GM12878 (cell line): ENCODE measurements at regions not wholly inside any gene's neighbourhood (a gene's known extent, or its start where the extent isn't known, plus 50 kb on each side); places are given as distances from the start of the nearest gene placed in this dataset.

Experiments used
- ATAC-seq: fragments of 200-7000 bp; cut with Tn5 transposase; 3 replicates; pipeline ENCODE4 v1.9.1; 2020; ENCODE audit warnings: mild to moderate bottlenecking, moderate library complexity
- BruUV-seq: library from RNA; stranded (reverse); fragments of 400-500 nt; replicated peaks from 2 replicates; lab custom pipeline; 2021; lab: Mats Ljungman, UMichigan
- CTCF ChIA-PET: fragments of 300-600 bp; sonication (Branson Sonifier 250); formaldehyde crosslinking; extraction: SDS; loops from one replicate; lab custom pipeline; 2021; ENCODE audit warnings: inconsistent platforms; lab: Yijun Ruan, JAX
- POLR2A ChIA-PET: fragments of 350-600 bp; formaldehyde crosslinking; extraction: SDS; loops from one replicate; lab custom pipeline; 2021; ENCODE audit warnings: inconsistent platforms; lab: Charles Lee
- RAD21 ChIA-PET: fragments of 300-600 bp; sonication (Branson Sonifier 250); formaldehyde crosslinking; loops from one replicate; lab custom pipeline; 2023; ENCODE audit warnings: antibody characterized with exemption; ENCODE audit not compliant: unreplicated experiment; lab: Charles Lee
- SMC1A ChIA-PET: fragments of 300-600 bp; sonication (Branson Sonifier 250); formaldehyde crosslinking; loops from one replicate; lab custom pipeline; 2023; ENCODE audit not compliant: unreplicated experiment, uncharacterized antibody; lab: Charles Lee
- DNase-seq: peaks from one replicate; pipeline ENCODE4 v3.0.0-alpha.2; 2011; ENCODE audit warnings: low read depth, low spot score
- FAIRE-seq: peaks from 3 replicates; lab custom pipeline; 2011; peaks lifted over from hg19 to GRCh38; lab: Jason Lieb, UNC
- H2AFZ ChIP-seq: 2 replicates; pipeline ENCODE4 v1.6.0; 2011; ENCODE audit warnings: low read depth, low read length, control low read depth; ENCODE audit not compliant: control insufficient read depth
- H3K27ac ChIP-seq: 2 replicates; pipeline ENCODE4 v1.5.1; 2011; ENCODE audit warnings: control low read depth; ENCODE audit not compliant: control insufficient read depth, insufficient read depth
- H3K27me3 ChIP-seq, 2 experiments: replicated peaks in 1 of 2; 2 replicates each; pipeline versions ENCODE4 v1.6.0 to v1.6.1; 2011; ENCODE audit warnings: low read length in 1 of 2; ENCODE audit not compliant: control insufficient read depth in 2 of 2, insufficient read depth in 2 of 2
- H3K36me3 ChIP-seq, 2 experiments: 2 replicates each; pipeline ENCODE4 v1.5.1; 2011; ENCODE audit warnings: low read length in 1 of 2; ENCODE audit not compliant: control insufficient read depth in 2 of 2, insufficient read depth in 2 of 2
- H3K4me1 ChIP-seq: 2 replicates; pipeline ENCODE4 v1.6.1; 2011; ENCODE audit warnings: mild to moderate bottlenecking, low read length, moderate library complexity, mixed read lengths; ENCODE audit not compliant: control insufficient read depth, insufficient read depth
- H3K4me2 ChIP-seq: 2 replicates; pipeline ENCODE4 v1.6.0; 2011; ENCODE audit warnings: control low read depth; ENCODE audit not compliant: control insufficient read depth, insufficient read depth
- H3K4me3 ChIP-seq: fragments of 200-600 bp; sonication (generic); 2 replicates; pipeline ENCODE4 v1.5.1; 2016
- H3K79me2 ChIP-seq: 2 replicates; pipeline ENCODE4 v1.6.0; 2011; ENCODE audit warnings: low read length; ENCODE audit not compliant: control insufficient read depth, insufficient read depth
- H3K9ac ChIP-seq: 2 replicates; pipeline ENCODE4 v1.8.0; 2011; ENCODE audit warnings: low read length, control low read depth, mixed read lengths; ENCODE audit not compliant: control insufficient read depth, insufficient read depth
- H3K9me3 ChIP-seq: replicated peaks from 3 replicates; pipeline ENCODE4 v1.5.1; 2011; ENCODE audit warnings: mild to moderate bottlenecking, low read length; ENCODE audit not compliant: control insufficient read depth, insufficient read depth
- H4K20me1 ChIP-seq: 2 replicates; pipeline ENCODE4 v1.6.0; 2011; ENCODE audit not compliant: control insufficient read depth, insufficient read depth
- BCL11A ChIP-seq: IDR thresholded peaks from 2 replicates; pipeline ENCODE4 v1.6.1; 2011; ENCODE audit warnings: low read depth, low read length
- CEBPB ChIP-seq, 2 experiments: fragments of 150-350 bp in 1 of 2; IDR thresholded peaks; 2 replicates each; pipeline ENCODE4 v1.6.1; 2012 to 2014; ENCODE audit warnings: low read depth in 2 of 2, low read length in 2 of 2, borderline replicate concordance in 1 of 2, inconsistent platforms in 1 of 2
- CREM ChIP-seq: IDR thresholded peaks from 2 replicates; pipeline ENCODE4 v1.6.1; 2014; ENCODE audit warnings: antibody characterized with exemption, low read depth
- MEF2B ChIP-seq: fragments of 450-650 bp; IDR thresholded peaks from 2 replicates; pipeline ENCODE4 v1.6.1; 2018; ENCODE audit warnings: mild to moderate bottlenecking, moderate library complexity; ENCODE audit not compliant: partially characterized antibody, poor library complexity, severe bottlenecking
- MXI1 ChIP-seq: fragments of 150-350 bp; IDR thresholded peaks from 2 replicates; pipeline ENCODE4 v1.6.1; 2011; ENCODE audit warnings: low read depth, mild to moderate bottlenecking, inconsistent platforms, low read length, improper control_type of control experiment
- PAX5 ChIP-seq: IDR thresholded peaks from 2 replicates; pipeline ENCODE4 v1.6.1; 2011; ENCODE audit warnings: low read depth, low read length, borderline replicate concordance
- RFX5 ChIP-seq: IDR thresholded peaks from 2 replicates; pipeline ENCODE4 v1.6.1; 2011; ENCODE audit warnings: low read depth, low read length, improper control_type of control experiment
- SMAD5 ChIP-seq: IDR thresholded peaks from 2 replicates; pipeline ENCODE4 v1.6.1; 2016; ENCODE audit warnings: antibody characterized with exemption, low read depth
- SUPT20H ChIP-seq: IDR thresholded peaks from 2 replicates; pipeline ENCODE4 v1.6.1; 2011; ENCODE audit warnings: low read depth, mild to moderate bottlenecking, low read length, moderate library complexity, borderline replicate concordance; ENCODE audit not compliant: control insufficient read depth
- ZBTB33 ChIP-seq: fragments of 450-650 bp; IDR thresholded peaks from 2 replicates; pipeline ENCODE4 v1.6.1; 2017; ENCODE audit warnings: mild to moderate bottlenecking
- WGBS: methylation state at CpG from one replicate; pipeline ENCODE4 v1.1.6; 2016; ENCODE audit warnings: low lambda C conversion rate; ENCODE audit not compliant: insufficient replicate concordance, insufficient coverage; ENCODE audit errors: missing lambda C conversion rate; 5-methylcytosine and 5-hydroxymethylcytosine counted together
- in situ Hi-C: fragments of 300-500 bp; cut with MboI; formaldehyde crosslinking; loops from 9 replicates; pipeline ENCODE4 v1.14.3; 2018; ENCODE audit warnings: mixed read lengths
- intact Hi-C: fragments of 100-400 bp; cut with micrococcal nuclease; formaldehyde crosslinking; loops from one replicate; pipeline ENCODE4 v1.14.2; 2022; ENCODE audit not compliant: unreplicated experiment

DNA sequence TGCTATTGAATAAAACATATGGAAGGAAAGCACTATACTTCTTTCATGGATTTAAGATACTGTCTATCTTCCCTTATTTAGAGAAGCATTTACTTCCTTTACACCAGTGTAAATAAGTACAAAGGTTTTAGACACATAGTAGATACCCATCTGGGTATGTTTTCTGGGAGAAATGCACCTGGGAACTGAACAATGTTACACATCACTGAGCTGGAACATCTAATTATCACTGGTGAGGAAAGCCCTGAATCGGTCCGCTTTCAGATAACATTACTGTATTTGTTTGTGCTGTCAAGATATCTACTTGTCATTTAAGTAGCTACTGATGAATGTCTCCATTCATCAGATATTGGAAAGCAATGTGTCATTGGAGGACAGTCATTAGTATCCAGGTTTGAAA lies 964.7 kb upstream of the PTPRD start:
- BruUV-seq = no TSS peak
- ATAC-seq = no peak
- SMC1A ChIA-PET = interaction anchor here (0.7 kb wide), 1 partner anchor 20 kb away, joined by 3 read pairs; no protein-coding TSS in a partner anchor
- RAD21 ChIA-PET = interaction anchor here (0.7 kb wide), 1 partner anchor 1215 kb away, joined by 3 read pairs; no protein-coding TSS in a partner anchor
- no peak overlapping the region for H3K27ac ChIP-seq
- no peak overlapping the region for H2AFZ ChIP-seq
- DNase-seq = no peak
- CTCF ChIA-PET = interaction anchor here (0.7 kb wide), 1 partner anchor 13 kb away, joined by 3 read pairs; no protein-coding TSS in a partner anchor
- WGBS = 87% methylated on average over 2 of the region's 2 CpGs
- H3K4me1 ChIP-seq = no peaks in the 10 kb centered on the region
- intact Hi-C loops = no loop called here
- POLR2A ChIA-PET = no interaction called here
- no peaks in the 10 kb centered on the region for H3K27me3 ChIP-seq
- no peaks in the 10 kb centered on the region for H3K9me3 ChIP-seq
- no peaks in the 10 kb centered on the region for H4K20me1 ChIP-seq
- FAIRE-seq = no peak
- no peak overlapping the region for H3K4me3 ChIP-seq
- in situ Hi-C loops = no loop called here
- TF ChIP-seq BCL11A (no peak), PAX5 (no peak), CEBPB (IDR thresholded peaks at IDR 0.05; ENCODE audit: borderline replicate concordance in 1 of 2, low read depth in 2 of 2, low read length in 2 of 2) (no peak), RFX5 (no peak), CREM (no peak)
- H3K9ac ChIP-seq = no peak overlapping the region
- no peak overlapping the region for H3K4me2 ChIP-seq
- H3K36me3 ChIP-seq = no peaks in the 10 kb centered on the region
- H3K79me2 ChIP-seq = no peaks in the 10 kb centered on the region

DNA sequence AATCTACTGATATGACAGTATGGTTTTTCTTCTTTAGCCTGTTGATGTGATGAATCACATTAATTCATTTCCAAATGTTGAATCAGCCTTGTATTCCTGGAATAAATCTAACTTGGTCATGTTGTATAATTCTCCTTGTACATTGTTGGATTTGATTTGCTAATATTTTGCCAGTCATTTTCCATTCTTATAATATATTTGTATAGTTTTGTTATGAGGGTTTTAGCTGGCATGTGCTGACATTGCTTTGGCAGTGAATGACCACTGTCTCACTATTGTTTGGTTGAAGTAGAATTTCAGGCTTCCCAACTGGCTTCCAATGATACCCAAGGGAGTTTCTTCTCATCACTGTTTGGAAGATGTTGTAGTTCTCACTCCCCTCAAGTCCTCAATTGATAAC lies 983.0 kb upstream of the PTPRD start:
- H3K4me3 ChIP-seq = no peak overlapping the region
- in situ Hi-C loops = no loop called here
- H3K4me2 ChIP-seq = no peak overlapping the region
- DNase-seq = no peak
- no peak for ATAC-seq
- no peak for FAIRE-seq
- CTCF ChIA-PET = no interaction called here
- H3K27ac ChIP-seq = no peak overlapping the region
- H3K4me1 ChIP-seq = no peaks in the 10 kb centered on the region
- no TSS peak for BruUV-seq
- H3K9me3 ChIP-seq = no peaks in the 10 kb centered on the region
- H3K79me2 ChIP-seq = no peaks in the 10 kb centered on the region
- POLR2A ChIA-PET = no interaction called here
- H3K9ac ChIP-seq = no peak overlapping the region
- H2AFZ ChIP-seq = no peak overlapping the region
- RAD21 ChIA-PET = no interaction called here
- TF ChIP-seq CREM = no peak
- no peak for TF ChIP-seq MEF2B
- TF ChIP-seq ZBTB33 = no peak
- TF ChIP-seq MXI1 = no peak
- no peak for TF ChIP-seq SUPT20H
- no peak for TF ChIP-seq SMAD5
- no peaks in the 10 kb centered on the region for H3K36me3 ChIP-seq
- SMC1A ChIA-PET = no interaction called here
- no peaks in the 10 kb centered on the region for H3K27me3 ChIP-seq
- H4K20me1 ChIP-seq = no peaks in the 10 kb centered on the region
- intact Hi-C loops = no loop called here
